ENCODE measurements at regions not wholly inside any gene's neighbourhood (a gene's known extent, or its start where the extent isn't known, plus 50 kb on each side); places are given as distances from the start of the nearest gene placed in this dataset.

DNA sequence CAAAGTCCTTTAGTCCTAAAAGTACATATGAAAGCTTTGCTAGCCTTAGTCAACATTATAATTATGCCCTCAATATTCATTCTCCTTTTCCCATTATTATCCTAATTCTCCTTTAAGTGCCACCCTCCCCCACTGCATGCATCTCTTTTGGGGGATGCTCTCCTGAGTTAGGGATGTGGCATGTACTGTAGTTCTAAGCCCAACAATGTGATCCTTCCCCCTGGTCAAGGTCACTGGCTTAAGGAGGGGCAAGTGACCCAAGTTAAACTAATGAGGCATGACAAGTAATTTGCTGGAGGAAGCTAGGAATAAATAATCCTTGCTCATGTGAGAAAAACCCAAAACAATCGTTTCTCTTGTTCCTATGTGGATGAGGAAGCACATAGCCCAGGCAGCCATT lies 343.9 kb upstream of the SUCLG2 start:
- WGBS, 2 experiments (ENCODE audit: insufficient coverage in 1 of 2, insufficient read length in 1 of 2), result 85% methylated on average over 1 of the region's 1 CpG; no CpG with 5 or more reads in 1 of the 2 experiments
- Mint-ChIP-seq H3K36me3 (ENCODE audit: low read depth) (no peaks in the 10 kb centered on the region), H3K27ac (no peak overlapping the region), H3K4me1 (no peaks in the 10 kb centered on the region), H3K27me3 (ENCODE audit: insufficient read depth) (no peaks in the 10 kb centered on the region), H3K9me3 (peaks cover 5% of the 10 kb centered on the region), H3K4me3 (no peak overlapping the region)
- H3K36me3 ChIP-seq (ENCODE audit: control insufficient read depth, insufficient read depth, low read length), result no peaks in the 10 kb centered on the region
- H3K27me3 ChIP-seq (ENCODE audit: control insufficient read depth, insufficient read depth, low read length, poor library complexity, severe bottlenecking), result no peaks in the 10 kb centered on the region
- no peaks in the 10 kb centered on the region for H3K4me1 ChIP-seq (ENCODE audit: control insufficient read depth, insufficient read depth, low read length)
- DNase-seq, result no peak
- no peak overlapping the region for H3K27ac ChIP-seq (ENCODE audit: low read depth, low read length)
- H3K9ac ChIP-seq (ENCODE audit: extremely low read depth, low read length, poor library complexity, severe bottlenecking), result no peak overlapping the region
- no peak overlapping the region for H3K4me3 ChIP-seq (ENCODE audit: low read length)
- TF ChIP-seq, protein P1, sequence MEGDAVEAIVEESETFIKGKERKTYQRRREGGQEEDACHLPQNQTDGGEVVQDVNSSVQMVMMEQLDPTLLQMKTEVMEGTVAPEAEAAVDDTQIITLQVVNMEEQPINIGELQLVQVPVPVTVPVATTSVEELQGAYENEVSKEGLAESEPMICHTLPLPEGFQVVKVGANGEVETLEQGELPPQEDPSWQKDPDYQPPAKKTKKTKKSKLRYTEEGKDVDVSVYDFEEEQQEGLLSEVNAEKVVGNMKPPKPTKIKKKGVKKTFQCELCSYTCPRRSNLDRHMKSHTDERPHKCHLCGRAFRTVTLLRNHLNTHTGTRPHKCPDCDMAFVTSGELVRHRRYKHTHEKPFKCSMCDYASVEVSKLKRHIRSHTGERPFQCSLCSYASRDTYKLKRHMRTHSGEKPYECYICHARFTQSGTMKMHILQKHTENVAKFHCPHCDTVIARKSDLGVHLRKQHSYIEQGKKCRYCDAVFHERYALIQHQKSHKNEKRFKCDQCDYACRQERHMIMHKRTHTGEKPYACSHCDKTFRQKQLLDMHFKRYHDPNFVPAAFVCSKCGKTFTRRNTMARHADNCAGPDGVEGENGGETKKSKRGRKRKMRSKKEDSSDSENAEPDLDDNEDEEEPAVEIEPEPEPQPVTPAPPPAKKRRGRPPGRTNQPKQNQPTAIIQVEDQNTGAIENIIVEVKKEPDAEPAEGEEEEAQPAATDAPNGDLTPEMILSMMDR (conservative IDR thresholded peaks at IDR 0.05), result no peak
- H3K9me3 ChIP-seq (ENCODE audit: control insufficient read depth, low read length), result peaks cover 7% of the 10 kb centered on the region

DNA sequence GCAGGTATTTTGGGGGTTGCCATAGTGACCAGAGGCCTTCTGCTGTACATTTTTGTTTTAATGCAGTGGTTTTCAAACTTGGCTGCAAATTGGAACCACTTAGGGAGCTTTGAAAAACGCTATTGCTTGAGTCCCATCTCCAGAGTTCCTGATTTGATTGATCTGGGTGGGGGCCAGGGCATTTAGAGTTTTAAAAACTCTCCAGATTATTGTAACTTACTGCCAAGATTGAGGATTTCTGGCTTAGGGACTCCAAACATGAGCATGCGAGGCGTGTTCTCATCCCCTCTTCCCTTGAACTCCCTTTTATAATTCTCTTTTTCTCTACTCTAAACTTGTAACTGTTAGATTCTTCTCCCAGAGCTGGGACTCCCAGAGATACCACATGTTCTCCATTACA lies 340.8 kb upstream of the SUCLG2 start:
- TF ChIP-seq, protein P1 (conservative IDR thresholded peaks at IDR 0.05), result no peak
- Mint-ChIP-seq H3K9me3 (no peaks in the 10 kb centered on the region), H3K27me3 (ENCODE audit: insufficient read depth) (no peaks in the 10 kb centered on the region), H3K4me1 (no peaks in the 10 kb centered on the region), H3K27ac (no peak overlapping the region), H3K36me3 (ENCODE audit: low read depth) (no peaks in the 10 kb centered on the region), H3K4me3 (no peak overlapping the region)
- Histone ChIP-seq H3K4me1 (ENCODE audit: control insufficient read depth, insufficient read depth, low read length) (no peaks in the 10 kb centered on the region), H3K27ac (ENCODE audit: low read depth, low read length) (no peak overlapping the region), H3K9me3 (ENCODE audit: control insufficient read depth, low read length) (no peaks in the 10 kb centered on the region), H3K9ac (ENCODE audit: extremely low read depth, low read length, poor library complexity, severe bottlenecking) (no peak overlapping the region), H3K4me3 (ENCODE audit: low read length) (no peak overlapping the region), H3K27me3 (ENCODE audit: control insufficient read depth, insufficient read depth, low read length, poor library complexity, severe bottlenecking) (no peaks in the 10 kb centered on the region), H3K36me3 (ENCODE audit: control insufficient read depth, insufficient read depth, low read length) (no peaks in the 10 kb centered on the region)
- WGBS, 2 experiments (ENCODE audit: insufficient coverage in 1 of 2, insufficient read length in 1 of 2), result 51 to 59% methylated on average over 3 of the region's 3 CpGs
- DNase-seq, result no peak

DNA sequence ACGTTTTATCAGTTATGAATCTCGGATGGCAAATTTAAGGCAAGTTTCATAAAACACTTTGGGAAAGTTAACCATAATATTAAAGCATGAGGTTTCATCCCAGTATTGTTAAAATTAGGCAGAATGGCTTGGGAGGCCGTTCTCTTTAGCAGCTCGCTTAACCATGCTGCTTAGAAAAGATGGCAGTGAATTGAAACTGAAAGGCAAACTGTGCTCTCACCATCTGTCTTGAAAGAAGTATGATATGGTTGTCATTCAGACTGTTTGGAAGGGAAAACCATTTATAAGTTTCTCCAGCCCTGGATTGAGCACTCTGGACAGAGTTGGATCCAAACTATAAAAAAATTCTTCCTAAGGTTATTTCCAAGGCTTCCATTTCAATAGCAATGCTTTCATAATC lies 332.3 kb upstream of the SUCLG2 start:
- H3K9ac ChIP-seq (ENCODE audit: extremely low read depth, low read length, poor library complexity, severe bottlenecking), result no peak overlapping the region
- H3K27ac ChIP-seq (ENCODE audit: low read depth, low read length), result no peak overlapping the region
- H3K4me1 ChIP-seq (ENCODE audit: control insufficient read depth, insufficient read depth, low read length), result no peaks in the 10 kb centered on the region
- H3K4me3 ChIP-seq (ENCODE audit: low read length), result no peak overlapping the region
- H3K27ac Mint-ChIP-seq, result no peak overlapping the region
- no peaks in the 10 kb centered on the region for H3K9me3 ChIP-seq (ENCODE audit: control insufficient read depth, low read length)
- H3K36me3 Mint-ChIP-seq (ENCODE audit: low read depth), result no peaks in the 10 kb centered on the region
- TF ChIP-seq, protein P1 (conservative IDR thresholded peaks at IDR 0.05), result no peak
- no peak for DNase-seq
- no peaks in the 10 kb centered on the region for H3K9me3 Mint-ChIP-seq
- no peak overlapping the region for H3K4me3 Mint-ChIP-seq
- no peaks in the 10 kb centered on the region for H3K4me1 Mint-ChIP-seq
- 87 to 93% methylated on average over 2 to 4 of the region's 4 CpGs for WGBS, 2 experiments (ENCODE audit: insufficient coverage in 1 of 2, insufficient read length in 1 of 2)
- H3K27me3 ChIP-seq (ENCODE audit: control insufficient read depth, insufficient read depth, low read length, poor library complexity, severe bottlenecking), result no peaks in the 10 kb centered on the region
- H3K27me3 Mint-ChIP-seq (ENCODE audit: insufficient read depth), result no peaks in the 10 kb centered on the region
- no peaks in the 10 kb centered on the region for H3K36me3 ChIP-seq (ENCODE audit: control insufficient read depth, insufficient read depth, low read length)

Data from endodermal cell (in vitro differentiated cells).